HG03159 (cell line): ENCODE measurements at regions not wholly inside any gene's neighbourhood (a gene's known extent, or its start where the extent isn't known, plus 50 kb on each side); places are given as distances from the start of the nearest gene placed in this dataset.

ENCODE experiments used
- ATAC-seq: cut with Tn5 transposase; IDR thresholded peaks from one replicate; pipeline ENCODE4 v1.9.1; 2021; ENCODE audit warnings: mild to moderate bottlenecking, moderate library complexity; ENCODE audit not compliant: unreplicated experiment

- no peak for ATAC-seq
These were observed 584.8 kb downstream of the PLA2G4A start for GRCh38 chr1:187413405-187414169.

GRCh38 chr1:187415065-187415464, 586.3 kb downstream of the PLA2G4A start:
- no peak for ATAC-seq

DNA sequence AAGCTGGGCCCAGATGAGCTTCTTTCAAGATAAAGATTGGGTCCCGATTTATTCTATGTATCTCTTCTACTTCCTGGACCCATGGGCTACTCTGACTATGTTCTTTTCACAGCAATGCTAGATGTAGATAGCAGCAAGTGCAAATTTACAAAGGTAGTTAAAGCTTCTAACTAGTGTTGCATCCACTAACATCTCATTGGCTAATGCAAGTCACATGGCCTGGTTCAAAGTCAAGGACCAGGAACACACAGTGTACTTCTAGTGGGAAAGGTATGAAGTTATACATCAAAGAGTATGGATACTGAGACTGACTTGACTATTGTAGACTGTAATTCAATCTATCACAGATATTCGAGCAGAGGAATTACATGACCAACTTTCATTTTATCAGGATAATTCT, 588.8 kb downstream of the PLA2G4A start:
- ATAC-seq, result no peak

DNA sequence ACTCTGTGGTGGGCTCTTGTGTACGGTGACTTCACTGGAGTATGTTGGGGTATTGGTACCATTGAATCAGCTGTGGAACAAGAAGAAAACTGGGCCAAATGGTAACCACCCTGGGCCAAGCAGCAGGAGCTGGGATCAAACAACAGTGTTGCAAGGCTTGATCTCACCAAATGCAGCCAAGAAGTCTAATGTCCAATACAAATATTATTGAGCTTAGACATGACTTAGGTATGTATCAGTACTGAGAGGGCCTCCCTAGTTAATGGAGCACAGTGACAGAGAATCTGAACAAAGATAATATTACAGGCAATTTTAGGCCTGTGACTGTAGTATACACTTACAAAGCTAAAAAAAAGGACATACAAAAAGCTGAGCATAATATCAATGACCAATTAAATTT, 604.8 kb downstream of the PLA2G4A start:
- no peak for ATAC-seq

DNA sequence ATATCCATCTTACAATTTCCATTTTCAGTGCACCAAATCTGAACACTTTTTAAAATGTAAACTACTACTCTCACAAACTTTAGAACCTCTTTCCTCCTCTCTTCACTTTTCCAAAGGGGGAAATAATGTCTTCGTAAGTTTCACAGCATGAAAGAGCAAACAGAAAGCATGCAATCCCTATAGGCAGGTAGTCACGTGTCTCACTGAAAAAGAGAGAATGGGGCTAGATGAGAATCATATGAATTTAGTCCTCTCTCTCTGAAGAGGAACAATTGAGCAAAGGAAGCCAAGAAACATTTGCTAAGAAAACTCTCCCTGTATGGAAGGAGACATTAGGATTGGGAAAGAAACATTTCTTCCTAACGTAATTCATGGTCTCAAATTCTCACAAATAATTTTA, 613.9 kb downstream of the PLA2G4A start:
- no peak for ATAC-seq

GRCh38 chr1:187443939-187444338, 615.2 kb downstream of the PLA2G4A start:
- ATAC-seq, result no peak

GRCh38 chr1:187445066-187445465, 616.3 kb downstream of the PLA2G4A start:
- no peak for ATAC-seq

DNA sequence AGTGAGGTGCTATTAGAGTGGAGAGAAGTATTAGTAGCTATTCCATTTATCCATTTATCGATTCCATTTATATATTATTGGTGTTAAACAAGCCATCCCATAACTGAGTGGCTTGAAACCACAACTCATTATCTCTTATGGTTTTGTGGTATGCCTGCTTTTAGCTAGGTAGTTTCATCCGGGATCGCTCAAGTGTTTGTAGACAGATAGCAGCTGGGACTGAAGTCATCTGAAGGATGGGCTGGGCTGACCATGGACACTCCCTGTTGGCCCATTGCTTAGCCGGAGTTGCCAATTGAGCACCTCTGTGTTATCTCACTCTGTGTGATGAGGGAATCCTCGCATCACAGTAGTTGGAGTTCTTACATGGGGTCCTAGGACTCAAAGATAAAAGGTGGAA, 622.5 kb downstream of the PLA2G4A start:
- no peak for ATAC-seq

- ATAC-seq, result no peak
These were observed 625.3 kb downstream of the PLA2G4A start for GRCh38 chr1:187454010-187454409.

GRCh38 chr1:187456446-187456845, 627.7 kb downstream of the PLA2G4A start:
- ATAC-seq, result no peak

GRCh38 chr1:187460093-187460492, 631.3 kb downstream of the PLA2G4A start:
- ATAC-seq, result no peak

- ATAC-seq, result no peak
These were observed 635.6 kb downstream of the PLA2G4A start for GRCh38 chr1:187464320-187464719.

- no peak for ATAC-seq
These were observed 636.7 kb downstream of the PLA2G4A start for GRCh38 chr1:187465441-187465840.

DNA sequence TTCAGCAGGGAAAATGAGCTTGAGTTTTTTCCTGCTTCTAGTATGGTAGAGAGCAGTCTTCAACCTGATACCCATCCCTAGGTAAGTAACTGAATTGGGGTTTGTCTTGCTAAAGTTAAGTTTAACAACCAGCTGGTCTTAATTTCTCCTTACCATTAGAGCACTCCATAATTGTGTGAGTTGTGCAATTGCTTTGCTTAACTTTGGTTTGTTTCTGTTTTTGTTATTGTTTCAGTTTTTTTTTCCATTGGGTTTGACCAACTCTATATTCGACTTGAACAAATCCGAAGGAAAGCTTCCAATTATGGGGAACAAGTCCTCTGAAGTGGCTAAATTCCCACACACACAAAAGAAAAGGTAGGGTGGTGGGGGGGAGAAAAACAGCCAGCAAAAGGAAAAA, 641.1 kb downstream of the PLA2G4A start:
- no peak for ATAC-seq

- ATAC-seq, result no peak
These were observed 642.8 kb downstream of the PLA2G4A start for GRCh38 chr1:187471555-187471954.

- no peak for ATAC-seq
These were observed 645.6 kb downstream of the PLA2G4A start for GRCh38 chr1:187474336-187474735.

DNA sequence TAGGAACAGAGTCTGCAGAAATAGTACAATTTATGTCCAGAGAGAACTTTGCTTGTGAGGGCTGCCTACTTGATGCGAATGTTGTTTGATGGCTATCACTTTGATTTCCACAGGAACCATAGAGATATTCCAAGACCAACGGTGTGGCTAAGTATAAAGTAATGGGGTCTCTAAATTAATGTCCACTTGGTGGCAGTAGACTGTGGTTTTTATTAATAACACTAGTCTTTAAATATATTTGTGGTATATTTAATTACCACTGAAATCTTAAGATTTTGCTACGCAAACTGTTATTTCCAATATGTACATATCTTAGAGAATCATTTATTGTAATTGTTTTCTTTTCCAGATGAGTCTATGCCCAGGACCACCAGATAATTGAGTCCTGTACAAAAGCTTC, 647.9 kb downstream of the PLA2G4A start:
- ATAC-seq, result no peak

DNA sequence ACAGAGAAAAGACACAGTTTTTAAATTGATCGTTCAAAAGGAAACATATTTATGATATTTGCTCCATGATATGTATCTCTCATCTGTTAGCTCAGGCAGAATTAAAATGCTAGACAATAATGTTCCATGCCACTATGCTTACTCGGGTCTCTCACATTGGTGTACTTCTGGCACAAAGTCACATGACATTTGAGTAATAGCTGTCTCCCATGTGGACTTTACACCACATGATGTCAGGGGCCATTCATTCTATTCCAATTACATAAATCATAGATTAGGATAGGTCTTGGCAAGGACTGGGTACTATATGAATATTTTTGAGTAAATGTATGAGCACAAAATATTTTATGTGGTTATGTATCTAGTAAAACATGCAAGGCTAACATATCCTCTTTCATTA, 648.4 kb downstream of the PLA2G4A start:
- ATAC-seq, result no peak

GRCh38 chr1:187477535-187477934, 648.8 kb downstream of the PLA2G4A start:
- no peak for ATAC-seq

- no peak for ATAC-seq
These were observed 652.9 kb downstream of the PLA2G4A start for GRCh38 chr1:187481581-187482148.

- no peak for ATAC-seq
These were observed 661.5 kb downstream of the PLA2G4A start for GRCh38 chr1:187490266-187490665.

DNA sequence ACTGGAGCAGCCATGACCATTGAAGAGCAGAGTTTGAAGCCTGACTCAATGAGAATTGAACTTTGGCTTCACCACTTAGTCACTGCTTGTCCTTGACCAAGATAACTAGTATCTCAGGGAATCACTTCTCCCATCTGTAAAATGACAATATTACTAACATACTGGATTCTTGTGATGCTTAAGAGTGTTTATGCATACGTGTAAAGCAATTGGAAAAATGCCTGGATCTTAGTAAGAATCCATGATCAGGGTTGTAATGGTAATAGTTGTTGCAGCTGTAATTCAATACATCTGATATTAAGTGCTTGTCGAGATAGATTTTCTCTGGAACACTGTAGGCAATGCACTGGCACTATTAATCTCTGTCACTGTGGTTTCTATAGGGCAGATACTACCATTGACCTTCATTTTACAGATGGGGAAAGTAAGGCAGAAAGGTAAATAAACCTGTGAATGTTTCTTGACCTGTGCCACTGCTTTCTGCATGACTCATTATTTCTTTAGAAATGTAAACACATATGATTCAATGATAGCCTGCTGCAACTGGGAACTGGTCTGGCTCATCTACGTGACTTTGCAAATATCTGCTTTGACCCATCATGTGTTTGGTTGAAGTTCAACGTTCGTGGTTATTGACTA, 662.5 kb downstream of the PLA2G4A start:
- ATAC-seq, result no peak
